Mesothelial cell of epicardium (in vitro differentiated cells): ENCODE measurements at regions not wholly inside any gene's neighbourhood (a gene's known extent, or its start where the extent isn't known, plus 50 kb on each side); places are given as distances from the start of the nearest gene placed in this dataset.

Source experiments
- DNase-seq, 2 experiments: peaks; one replicate each; pipeline ENCODE4 v3.0.0; 2021; ENCODE audit warnings: low spot score in 2 of 2; ENCODE audit not compliant: unreplicated experiment in 2 of 2
- H3K27ac Mint-ChIP-seq: 2 replicates; pipeline ENCODE4 v1.8.0; 2021; ENCODE audit warnings: mixed read lengths
- H3K27me3 Mint-ChIP-seq: 2 replicates; pipeline ENCODE4 v1.8.0; 2021; ENCODE audit warnings: low read depth, mixed read lengths
- H3K36me3 Mint-ChIP-seq: 2 replicates; pipeline ENCODE4 v1.8.0; 2021; ENCODE audit warnings: mixed read lengths
- H3K4me1 Mint-ChIP-seq: 2 replicates; pipeline ENCODE4 v1.8.0; 2021; ENCODE audit warnings: mixed read lengths
- H3K4me3 Mint-ChIP-seq: 2 replicates; pipeline ENCODE4 v1.8.0; 2021; ENCODE audit warnings: mild to moderate bottlenecking, moderate library complexity, mixed read lengths
- H3K9me3 Mint-ChIP-seq: 2 replicates; pipeline ENCODE4 v1.8.0; 2021; ENCODE audit warnings: mixed read lengths
- TF ChIP-seq, protein P1 (sequence below): fragments of 200-600 bp; sonication (generic); IDR thresholded peaks from one replicate; pipeline ENCODE4 v1.5.0; 2021; ENCODE audit warnings: antibody characterized with exemption; ENCODE audit not compliant: unreplicated experiment

DNA sequence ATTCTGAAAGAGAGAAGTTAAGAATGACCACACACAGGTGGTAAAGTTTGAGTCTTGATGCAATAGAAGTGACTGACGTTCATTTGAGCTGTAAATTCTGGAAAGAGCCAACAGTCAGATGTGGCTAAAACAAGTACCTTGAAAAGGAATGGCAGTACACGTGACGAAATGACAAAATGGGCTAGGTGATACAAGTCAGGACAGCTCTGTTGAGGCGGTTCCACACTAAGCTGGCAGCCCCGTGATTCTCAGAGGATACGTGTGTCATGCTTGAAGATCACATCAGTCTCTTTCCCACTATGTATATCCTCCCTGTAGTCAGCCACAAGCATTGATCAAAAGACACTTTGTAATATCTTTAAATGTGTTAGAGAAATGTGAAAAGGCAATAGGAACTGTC lies 881.3 kb upstream of the ADGRL2 start:
- no peak for DNase-seq
- H3K4me3 Mint-ChIP-seq, result no peak overlapping the region
- no peaks in the 10 kb centered on the region for H3K36me3 Mint-ChIP-seq
- peaks cover 12% of the 10 kb centered on the region for H3K9me3 Mint-ChIP-seq
- no peaks in the 10 kb centered on the region for H3K27me3 Mint-ChIP-seq
- TF ChIP-seq, protein P1, sequence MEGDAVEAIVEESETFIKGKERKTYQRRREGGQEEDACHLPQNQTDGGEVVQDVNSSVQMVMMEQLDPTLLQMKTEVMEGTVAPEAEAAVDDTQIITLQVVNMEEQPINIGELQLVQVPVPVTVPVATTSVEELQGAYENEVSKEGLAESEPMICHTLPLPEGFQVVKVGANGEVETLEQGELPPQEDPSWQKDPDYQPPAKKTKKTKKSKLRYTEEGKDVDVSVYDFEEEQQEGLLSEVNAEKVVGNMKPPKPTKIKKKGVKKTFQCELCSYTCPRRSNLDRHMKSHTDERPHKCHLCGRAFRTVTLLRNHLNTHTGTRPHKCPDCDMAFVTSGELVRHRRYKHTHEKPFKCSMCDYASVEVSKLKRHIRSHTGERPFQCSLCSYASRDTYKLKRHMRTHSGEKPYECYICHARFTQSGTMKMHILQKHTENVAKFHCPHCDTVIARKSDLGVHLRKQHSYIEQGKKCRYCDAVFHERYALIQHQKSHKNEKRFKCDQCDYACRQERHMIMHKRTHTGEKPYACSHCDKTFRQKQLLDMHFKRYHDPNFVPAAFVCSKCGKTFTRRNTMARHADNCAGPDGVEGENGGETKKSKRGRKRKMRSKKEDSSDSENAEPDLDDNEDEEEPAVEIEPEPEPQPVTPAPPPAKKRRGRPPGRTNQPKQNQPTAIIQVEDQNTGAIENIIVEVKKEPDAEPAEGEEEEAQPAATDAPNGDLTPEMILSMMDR, result no peak
- H3K4me1 Mint-ChIP-seq, result peaks cover 21% of the 10 kb centered on the region
- no peak overlapping the region for H3K27ac Mint-ChIP-seq

DNA sequence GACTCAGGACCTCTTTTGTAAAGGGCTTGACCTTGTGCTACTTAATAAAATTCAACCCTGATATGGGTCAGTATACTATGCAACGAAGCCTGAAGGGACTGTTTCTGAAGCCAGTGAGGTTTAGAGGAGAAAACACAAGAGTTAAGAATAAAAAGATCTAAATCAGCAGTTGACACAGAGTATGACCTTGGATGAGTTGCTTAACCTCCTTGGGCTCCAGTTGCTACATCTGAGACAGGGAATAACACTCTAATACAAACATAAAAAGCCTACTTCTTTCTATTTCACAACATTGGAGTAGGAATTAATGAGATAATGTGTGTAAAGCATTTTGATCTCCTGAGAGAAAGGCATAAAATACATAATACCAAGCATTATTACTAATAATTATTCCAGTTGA lies 882.4 kb upstream of the ADGRL2 start:
- TF ChIP-seq, protein P1, result no peak
- Mint-ChIP-seq H3K36me3 (no peaks in the 10 kb centered on the region), H3K27me3 (no peaks in the 10 kb centered on the region), H3K4me3 (no peak overlapping the region), H3K27ac (no peak overlapping the region), H3K4me1 (peaks cover 21% of the 10 kb centered on the region), H3K9me3 (peaks cover 12% of the 10 kb centered on the region)
- DNase-seq, result no peak

DNA sequence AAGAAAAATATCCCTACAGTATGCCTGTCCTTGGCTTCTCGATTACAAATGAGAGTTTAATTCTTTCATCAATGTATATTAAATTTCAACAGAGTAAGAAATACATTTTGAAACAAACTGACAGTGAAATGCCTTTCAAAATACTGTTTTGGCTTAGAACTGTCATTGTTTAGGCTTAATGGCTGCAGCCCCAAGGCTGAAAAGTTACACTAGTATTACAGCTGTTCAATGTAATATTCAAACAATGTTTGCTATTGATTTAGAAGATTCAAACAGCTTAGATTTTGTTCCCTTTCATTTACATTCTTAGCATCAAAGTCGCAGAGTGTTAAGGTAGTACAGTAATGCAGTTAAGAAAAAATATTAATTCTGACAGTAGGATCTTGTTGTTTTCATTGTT lies 882.9 kb upstream of the ADGRL2 start:
- DNase-seq, result no peak
- Mint-ChIP-seq H3K36me3 (no peaks in the 10 kb centered on the region), H3K9me3 (peaks cover 12% of the 10 kb centered on the region), H3K27me3 (no peaks in the 10 kb centered on the region), H3K4me1 (peaks cover 21% of the 10 kb centered on the region), H3K27ac (no peak overlapping the region), H3K4me3 (no peak overlapping the region)
- TF ChIP-seq, protein P1, result no peak

DNA sequence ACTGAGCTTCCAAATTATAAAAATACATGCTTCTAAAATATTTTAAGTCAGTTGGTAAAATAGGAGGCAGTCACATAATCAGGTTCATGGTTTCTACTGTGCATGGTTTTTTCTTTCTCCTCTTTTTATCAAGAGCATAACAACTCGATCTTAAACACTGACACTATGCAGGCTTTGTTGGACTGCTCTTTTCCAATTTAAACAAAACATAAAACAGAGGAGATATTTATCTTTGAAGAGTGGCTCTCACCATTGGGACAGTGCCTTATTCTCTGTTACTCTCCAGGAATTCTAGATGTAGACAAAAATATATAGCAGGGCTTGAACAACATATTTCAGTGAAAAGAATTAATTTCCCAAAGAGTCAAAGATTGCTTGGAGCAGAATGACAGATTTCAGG lies 883.5 kb upstream of the ADGRL2 start:
- Mint-ChIP-seq H3K4me1 (peaks cover 24% of the 10 kb centered on the region), H3K27ac (peak overlapping the region; percentile 6), H3K36me3 (no peaks in the 10 kb centered on the region), H3K4me3 (no peak overlapping the region), H3K9me3 (peaks cover 12% of the 10 kb centered on the region), H3K27me3 (no peaks in the 10 kb centered on the region)
- DNase-seq, result no peak
- TF ChIP-seq, protein P1, result no peak

DNA sequence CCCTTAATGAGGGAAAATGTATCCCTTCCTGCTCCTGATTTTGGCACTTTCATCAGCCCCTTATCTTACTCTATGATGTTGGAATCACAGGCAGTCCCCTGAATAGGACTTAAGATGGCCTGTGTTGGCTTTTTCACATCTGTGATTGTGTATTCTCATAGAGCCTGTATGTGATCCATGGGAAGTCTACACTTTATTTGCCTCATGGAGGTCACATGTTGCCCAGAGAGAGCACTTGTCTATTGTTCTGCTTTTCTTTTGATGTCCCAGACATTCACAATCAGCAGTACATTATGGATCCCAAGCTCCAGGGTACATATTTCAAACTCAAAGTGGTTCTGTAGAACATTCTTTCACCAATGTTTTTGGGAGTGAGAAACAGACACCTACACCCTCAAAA lies 885.2 kb upstream of the ADGRL2 start:
- Mint-ChIP-seq H3K27ac (no peak overlapping the region), H3K4me1 (peaks cover 35% of the 10 kb centered on the region), H3K9me3 (peaks cover 10% of the 10 kb centered on the region), H3K4me3 (no peak overlapping the region), H3K27me3 (no peaks in the 10 kb centered on the region), H3K36me3 (no peaks in the 10 kb centered on the region)
- TF ChIP-seq, protein P1, result no peak
- no peak for DNase-seq

DNA sequence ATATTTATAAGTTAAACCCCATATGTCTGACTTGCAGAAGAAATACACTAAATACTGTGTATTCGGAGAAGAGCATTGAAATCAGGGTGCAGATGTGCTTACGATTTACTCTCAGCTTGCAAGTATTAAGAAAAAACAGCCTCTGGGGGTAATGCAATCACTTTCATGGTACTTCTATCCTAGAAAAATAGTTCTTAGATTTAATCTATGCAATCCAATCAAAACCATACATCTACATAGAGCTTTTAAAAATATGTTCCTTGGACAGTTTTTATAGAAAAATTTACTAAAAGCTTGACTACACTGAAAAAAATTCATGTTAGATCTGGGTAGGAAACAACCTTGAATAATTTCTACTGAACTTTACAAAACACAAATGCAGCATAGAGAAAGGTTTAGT lies 890.3 kb upstream of the ADGRL2 start:
- Mint-ChIP-seq H3K4me3 (no peak overlapping the region), H3K27ac (peak overlapping the region; percentile 72), H3K9me3 (no peaks in the 10 kb centered on the region), H3K4me1 (peaks cover 36% of the 10 kb centered on the region), H3K36me3 (no peaks in the 10 kb centered on the region), H3K27me3 (no peaks in the 10 kb centered on the region)
- TF ChIP-seq, protein P1, result no peak
- DNase-seq, result no peak
